C4-2B (cell line): ENCODE measurements at regions not wholly inside any gene's neighbourhood (a gene's known extent, or its start where the extent isn't known, plus 50 kb on each side); places are given as distances from the start of the nearest gene placed in this dataset.

Experiments
- H3K27ac ChIP-seq: fragments of 450-650 bp; 2 replicates; pipeline ENCODE4 v1.5.1; 2017
- ZFX ChIP-seq: fragments of 450-650 bp; IDR thresholded peaks from 2 replicates; pipeline ENCODE4 v1.6.1; 2017
- TF ChIP-seq, protein P1 (sequence below): fragments of 450-650 bp; conservative IDR thresholded peaks from 2 replicates; pipeline ENCODE4 v1.5.1; 2017; ENCODE audit warnings: mild to moderate bottlenecking

DNA sequence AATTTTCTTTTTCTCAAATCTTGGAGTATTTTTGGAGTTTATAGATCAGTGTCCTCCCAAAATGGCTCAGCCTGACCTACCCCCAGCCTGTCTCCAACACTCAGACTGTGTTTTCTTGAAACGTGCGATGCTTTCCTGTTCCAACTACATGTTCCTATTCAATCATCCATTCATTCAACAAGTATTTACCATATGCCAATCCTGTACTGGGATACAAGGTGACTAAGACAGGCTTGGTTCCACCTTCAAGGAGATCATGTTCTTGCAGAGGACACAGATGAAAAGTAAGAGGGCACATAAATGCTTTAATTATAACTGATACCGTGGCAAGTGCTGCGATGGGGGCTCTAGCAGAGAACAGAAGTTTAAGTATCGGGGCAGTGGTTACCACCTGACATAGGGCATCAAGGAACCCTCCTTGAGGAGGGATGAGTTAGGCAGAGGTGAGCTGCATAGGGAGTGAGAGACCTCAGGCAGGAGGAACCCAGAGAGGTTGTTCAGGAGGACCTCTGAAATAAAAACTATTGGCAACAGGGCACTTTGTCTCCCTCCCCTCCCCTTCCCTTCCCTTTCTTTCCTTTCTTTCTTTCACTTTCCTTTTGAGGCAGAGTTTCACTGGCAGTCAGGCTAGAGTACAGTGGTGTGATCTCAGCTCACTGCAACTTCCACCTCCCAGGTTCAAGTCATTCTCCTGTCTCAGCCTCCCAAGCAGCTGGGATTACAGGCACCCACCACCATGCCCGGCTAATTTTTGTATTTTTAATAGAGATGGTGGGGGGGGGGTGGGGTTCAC lies 469.0 kb downstream of the EPHA4 start:
- TF ChIP-seq ZFX: no peak
- TF ChIP-seq, protein P1, sequence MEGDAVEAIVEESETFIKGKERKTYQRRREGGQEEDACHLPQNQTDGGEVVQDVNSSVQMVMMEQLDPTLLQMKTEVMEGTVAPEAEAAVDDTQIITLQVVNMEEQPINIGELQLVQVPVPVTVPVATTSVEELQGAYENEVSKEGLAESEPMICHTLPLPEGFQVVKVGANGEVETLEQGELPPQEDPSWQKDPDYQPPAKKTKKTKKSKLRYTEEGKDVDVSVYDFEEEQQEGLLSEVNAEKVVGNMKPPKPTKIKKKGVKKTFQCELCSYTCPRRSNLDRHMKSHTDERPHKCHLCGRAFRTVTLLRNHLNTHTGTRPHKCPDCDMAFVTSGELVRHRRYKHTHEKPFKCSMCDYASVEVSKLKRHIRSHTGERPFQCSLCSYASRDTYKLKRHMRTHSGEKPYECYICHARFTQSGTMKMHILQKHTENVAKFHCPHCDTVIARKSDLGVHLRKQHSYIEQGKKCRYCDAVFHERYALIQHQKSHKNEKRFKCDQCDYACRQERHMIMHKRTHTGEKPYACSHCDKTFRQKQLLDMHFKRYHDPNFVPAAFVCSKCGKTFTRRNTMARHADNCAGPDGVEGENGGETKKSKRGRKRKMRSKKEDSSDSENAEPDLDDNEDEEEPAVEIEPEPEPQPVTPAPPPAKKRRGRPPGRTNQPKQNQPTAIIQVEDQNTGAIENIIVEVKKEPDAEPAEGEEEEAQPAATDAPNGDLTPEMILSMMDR: no peak

DNA sequence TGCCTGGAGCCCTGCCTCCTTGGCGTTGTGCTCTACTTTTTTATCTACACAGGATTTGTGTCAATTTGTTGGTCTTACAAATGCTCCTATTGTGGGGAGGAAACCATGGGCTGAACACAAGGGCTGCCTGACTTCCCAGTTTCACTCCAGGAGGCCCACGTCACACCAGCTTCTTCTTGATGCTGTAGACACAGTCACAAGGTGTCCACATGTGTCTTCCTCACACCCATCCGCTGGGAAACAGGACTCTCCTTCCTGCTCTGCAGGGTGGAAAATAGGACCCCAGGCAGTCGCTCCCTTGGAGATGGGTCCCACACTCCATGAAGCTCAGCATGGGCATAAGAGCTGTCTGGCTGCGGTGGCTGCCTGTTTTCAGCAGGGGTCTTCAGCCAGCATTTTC lies 468.2 kb downstream of the EPHA4 start:
- H3K27ac ChIP-seq: no peak overlapping the region

More for the DNA sequence above, 469.0 kb downstream of the EPHA4 start:
- no peak overlapping the region for H3K27ac ChIP-seq

DNA sequence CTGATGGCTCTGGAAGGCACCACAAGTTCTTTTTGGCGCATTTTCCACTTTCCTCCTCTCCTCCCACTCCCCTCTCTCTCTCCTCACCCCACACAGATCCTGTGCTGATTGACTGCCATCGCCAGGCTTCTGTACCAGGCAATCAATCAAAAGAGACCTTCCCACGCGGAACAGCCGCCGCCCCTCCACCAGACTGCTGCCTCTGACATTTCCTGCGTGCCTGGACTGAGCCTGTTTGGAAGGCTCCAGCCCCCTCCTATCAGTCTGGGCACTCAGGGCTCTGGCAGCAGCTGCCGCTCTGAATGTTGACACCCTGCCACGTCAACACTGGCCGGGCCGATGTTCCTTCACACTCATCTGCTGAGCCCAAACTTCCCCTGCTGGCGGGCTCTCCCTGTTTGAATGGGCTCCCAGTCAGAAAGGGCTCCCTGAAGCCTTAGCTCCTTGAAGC lies 467.7 kb downstream of the EPHA4 start:
- TF ChIP-seq, protein P1: no peak
- TF ChIP-seq ZFX: no peak
- H3K27ac ChIP-seq: no peak overlapping the region

More for the DNA sequence above, 468.2 kb downstream of the EPHA4 start:
- TF ChIP-seq, protein P1: no peak
- TF ChIP-seq ZFX: no peak

DNA sequence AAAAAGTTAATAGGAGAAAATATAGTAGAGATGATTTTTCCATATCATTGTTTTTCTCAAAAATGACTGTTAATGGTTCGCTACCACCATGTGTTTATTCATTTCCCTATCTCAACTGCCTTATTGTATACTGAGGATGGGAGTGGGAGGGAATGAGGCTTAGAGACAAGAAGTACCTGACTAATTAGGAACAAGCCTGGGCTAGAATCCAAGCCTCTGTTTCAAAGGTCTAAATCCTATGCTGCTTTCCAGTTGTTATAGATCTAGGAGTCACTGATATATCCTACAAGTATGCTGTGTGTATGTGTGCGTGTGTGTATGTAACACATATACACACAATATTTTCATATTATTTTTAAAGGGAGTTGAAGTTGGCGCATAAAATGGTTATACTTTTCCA lies 465.9 kb downstream of the EPHA4 start:
- TF ChIP-seq, protein P1: no peak
- TF ChIP-seq ZFX: no peak
- H3K27ac ChIP-seq: no peak overlapping the region

DNA sequence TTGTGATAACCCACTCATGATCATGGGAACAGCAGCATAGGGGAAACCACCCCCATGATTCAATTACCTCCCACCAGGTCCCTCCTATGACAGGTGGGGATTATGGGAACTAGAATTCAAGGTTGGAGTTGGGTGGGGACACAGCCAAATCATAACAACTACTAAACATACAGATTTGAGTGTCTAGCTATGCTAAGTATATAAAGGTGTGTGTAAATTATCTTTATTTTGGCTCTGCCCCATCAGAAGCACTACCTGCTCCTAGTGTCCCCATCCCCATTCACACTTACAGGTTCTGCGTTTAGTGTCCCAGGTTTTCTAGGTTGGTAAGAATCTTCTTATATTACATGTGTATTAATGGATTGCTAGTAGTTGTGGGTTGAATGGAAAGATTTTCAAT lies 464.7 kb downstream of the EPHA4 start:
- no peak overlapping the region for H3K27ac ChIP-seq
- TF ChIP-seq ZFX: no peak
- TF ChIP-seq, protein P1: no peak

DNA sequence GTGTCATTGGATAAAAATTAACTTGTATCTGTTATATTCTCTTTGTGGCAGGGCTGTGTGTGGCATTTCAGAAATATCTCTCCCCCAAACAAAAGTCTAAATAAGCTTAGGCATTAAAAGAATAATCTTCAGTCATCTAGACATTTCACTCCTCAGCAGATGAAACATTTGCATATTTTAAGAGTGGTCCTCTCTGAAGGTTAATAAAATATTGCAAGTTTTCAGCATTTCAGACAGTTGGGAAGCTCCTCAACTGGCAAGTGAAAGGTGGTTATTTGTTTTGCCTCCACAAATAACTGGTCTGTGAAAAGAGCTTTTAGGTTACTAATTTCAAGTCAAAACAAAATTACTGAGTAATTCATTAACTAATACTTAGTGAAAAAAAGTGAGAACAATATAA lies 462.6 kb downstream of the EPHA4 start:
- TF ChIP-seq, protein P1: no peak
- no peak for TF ChIP-seq ZFX
- H3K27ac ChIP-seq: no peak overlapping the region

DNA sequence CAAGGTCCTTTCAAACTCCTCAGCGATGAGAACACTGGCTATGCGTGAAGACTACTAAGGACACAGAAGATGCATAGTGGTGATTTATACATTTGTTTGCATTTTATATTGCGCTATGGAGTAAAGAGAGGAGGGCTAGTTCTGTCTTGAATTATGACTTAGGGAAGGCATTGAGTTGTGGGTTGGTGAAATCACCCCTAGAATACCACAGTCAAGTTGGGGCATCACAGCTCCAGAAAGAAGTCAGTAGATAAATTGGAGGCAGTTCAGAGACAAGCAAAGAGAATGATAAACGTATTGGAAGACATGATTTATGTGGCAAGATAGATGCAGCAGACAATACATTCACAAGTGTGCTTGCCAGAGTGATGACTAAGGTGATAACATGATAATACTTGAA lies 460.4 kb downstream of the EPHA4 start:
- no peak overlapping the region for H3K27ac ChIP-seq
- no peak for TF ChIP-seq ZFX
- TF ChIP-seq, protein P1: no peak
